IMR-90 (cell line): ENCODE measurements at regions not wholly inside any gene's neighbourhood (a gene's known extent, or its start where the extent isn't known, plus 50 kb on each side); places are given as distances from the start of the nearest gene placed in this dataset.

Experiments
- FOS ChIP-seq: fragments of 150-350 bp; IDR thresholded peaks from 2 replicates; pipeline ENCODE4 v1.6.1; 2016; ENCODE audit warnings: low read depth, low read length
- MXI1 ChIP-seq: IDR thresholded peaks from 2 replicates; pipeline ENCODE4 v1.6.1; 2012; ENCODE audit warnings: low read depth, mild to moderate bottlenecking, low read length, moderate library complexity, borderline replicate concordance
- POLR2A ChIP-seq: IDR thresholded peaks from 2 replicates; pipeline ENCODE4 v1.6.1; 2012; ENCODE audit warnings: mild to moderate bottlenecking, low read depth, low read length
- TF ChIP-seq, protein P1 (sequence below): conservative IDR thresholded peaks from 2 replicates; pipeline ENCODE4 v1.5.1; 2012; ENCODE audit warnings: mild to moderate bottlenecking, low read depth, low read length, improper control_type of control experiment
- TF ChIP-seq, protein P2 (sequence below): fragments of 150-350 bp; IDR thresholded peaks from 2 replicates; pipeline ENCODE4 v1.6.1; 2016; ENCODE audit warnings: low read depth, mild to moderate bottlenecking, low read length, moderate library complexity, borderline replicate concordance

DNA sequence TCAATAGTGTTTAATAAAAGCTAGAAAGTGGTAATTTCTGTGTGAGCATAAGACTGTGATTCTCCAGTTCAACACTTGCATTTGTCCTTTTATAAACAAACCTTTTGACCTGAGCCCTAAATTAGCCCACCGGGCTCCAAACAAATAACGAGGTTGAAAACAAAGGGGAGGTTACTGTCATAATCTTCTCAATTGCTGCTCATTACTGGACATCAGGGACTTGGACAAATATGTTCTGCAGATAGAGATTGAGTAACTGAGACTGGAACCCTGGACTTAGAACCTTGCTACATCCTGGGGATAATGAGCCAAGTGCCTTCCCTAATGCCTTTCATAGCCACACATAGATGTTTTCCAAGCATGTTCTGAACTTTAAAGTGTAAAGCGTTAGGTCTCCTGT is 84.2 kb upstream of the PCSK2 start:
- TF ChIP-seq MXI1 (no peak), POLR2A (no peak), FOS (no peak)
- TF ChIP-seq, protein P1, sequence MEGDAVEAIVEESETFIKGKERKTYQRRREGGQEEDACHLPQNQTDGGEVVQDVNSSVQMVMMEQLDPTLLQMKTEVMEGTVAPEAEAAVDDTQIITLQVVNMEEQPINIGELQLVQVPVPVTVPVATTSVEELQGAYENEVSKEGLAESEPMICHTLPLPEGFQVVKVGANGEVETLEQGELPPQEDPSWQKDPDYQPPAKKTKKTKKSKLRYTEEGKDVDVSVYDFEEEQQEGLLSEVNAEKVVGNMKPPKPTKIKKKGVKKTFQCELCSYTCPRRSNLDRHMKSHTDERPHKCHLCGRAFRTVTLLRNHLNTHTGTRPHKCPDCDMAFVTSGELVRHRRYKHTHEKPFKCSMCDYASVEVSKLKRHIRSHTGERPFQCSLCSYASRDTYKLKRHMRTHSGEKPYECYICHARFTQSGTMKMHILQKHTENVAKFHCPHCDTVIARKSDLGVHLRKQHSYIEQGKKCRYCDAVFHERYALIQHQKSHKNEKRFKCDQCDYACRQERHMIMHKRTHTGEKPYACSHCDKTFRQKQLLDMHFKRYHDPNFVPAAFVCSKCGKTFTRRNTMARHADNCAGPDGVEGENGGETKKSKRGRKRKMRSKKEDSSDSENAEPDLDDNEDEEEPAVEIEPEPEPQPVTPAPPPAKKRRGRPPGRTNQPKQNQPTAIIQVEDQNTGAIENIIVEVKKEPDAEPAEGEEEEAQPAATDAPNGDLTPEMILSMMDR: no peak
- TF ChIP-seq, protein P2, sequence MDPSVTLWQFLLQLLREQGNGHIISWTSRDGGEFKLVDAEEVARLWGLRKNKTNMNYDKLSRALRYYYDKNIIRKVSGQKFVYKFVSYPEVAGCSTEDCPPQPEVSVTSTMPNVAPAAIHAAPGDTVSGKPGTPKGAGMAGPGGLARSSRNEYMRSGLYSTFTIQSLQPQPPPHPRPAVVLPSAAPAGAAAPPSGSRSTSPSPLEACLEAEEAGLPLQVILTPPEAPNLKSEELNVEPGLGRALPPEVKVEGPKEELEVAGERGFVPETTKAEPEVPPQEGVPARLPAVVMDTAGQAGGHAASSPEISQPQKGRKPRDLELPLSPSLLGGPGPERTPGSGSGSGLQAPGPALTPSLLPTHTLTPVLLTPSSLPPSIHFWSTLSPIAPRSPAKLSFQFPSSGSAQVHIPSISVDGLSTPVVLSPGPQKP: no peak
